Suprapubic skin (tissue), 3 donors: ENCODE measurements at regions not wholly inside any gene's neighbourhood (a gene's known extent, or its start where the extent isn't known, plus 50 kb on each side); places are given as distances from the start of the nearest gene placed in this dataset.

Source experiments
- CTCF ChIP-seq, 2 donors: fragments of 200-600 bp in 1 of 2; fragments of 450-650 bp in 1 of 2; sonication (generic) in 1 of 2; IDR thresholded peaks; one replicate each; pipeline ENCODE4 v1.5.1; 2016 to 2019; ENCODE audit warnings: antibody characterized with exemption in 2 of 2, mild to moderate bottlenecking in 1 of 2, moderate library complexity in 1 of 2
- POLR2A ChIP-seq, 2 donors: fragments of 450-650 bp; IDR thresholded peaks; one replicate each; pipeline ENCODE4 v1.6.1; 2017; ENCODE audit warnings: antibody characterized with exemption in 2 of 2, mild to moderate bottlenecking in 2 of 2, moderate library complexity in 2 of 2

GRCh38 chr5:38105801-38106200 lies 152.6 kb upstream of the EGFLAM start:
- TF ChIP-seq POLR2A (IDR thresholded peaks at IDR 0.05) (no peak), CTCF (IDR thresholded peaks at IDR 0.05) (no peak)
